HL-60 (cell line): ENCODE measurements at regions not wholly inside any gene's neighbourhood (a gene's known extent, or its start where the extent isn't known, plus 50 kb on each side); places are given as distances from the start of the nearest gene placed in this dataset.

Experiments
- DNase-seq, 2 experiments: peaks; one replicate each; pipeline ENCODE4 v3.0.0-alpha.2; 2010 to 2020; ENCODE audit warnings: low read depth in 1 of 2, low spot score in 1 of 2
- H3K27ac ChIP-seq: fragments of 250-450 bp; sonication (Bioruptor Pico); replicated peaks from 2 replicates; pipeline ENCODE4 v1.5.1; 2020; ENCODE audit warnings: mild to moderate bottlenecking, moderate library complexity
- H3K27me3 ChIP-seq: fragments of 250-450 bp; sonication (Bioruptor Pico); 2 replicates; pipeline ENCODE4 v1.5.1; 2021; ENCODE audit warnings: mild to moderate bottlenecking, moderate library complexity; ENCODE audit not compliant: insufficient read depth, poor library complexity, severe bottlenecking
- H3K4me3 ChIP-seq: replicated peaks from 2 replicates; pipeline ENCODE4 v1.5.1; 2011; ENCODE audit warnings: mild to moderate bottlenecking, control low read depth, low read length; ENCODE audit not compliant: insufficient read depth
- CTCF ChIP-seq: IDR thresholded peaks from one replicate; pipeline ENCODE4 v1.5.1; 2011; ENCODE audit warnings: low read length, control low read depth, inconsistent platforms; ENCODE audit not compliant: insufficient read depth
- GABPA ChIP-seq: IDR thresholded peaks from 2 replicates; pipeline ENCODE4 v1.6.1; 2012; ENCODE audit warnings: low read depth
- POLR2AphosphoS5 ChIP-seq: IDR thresholded peaks from 2 replicates; pipeline ENCODE4 v1.6.1; 2012; ENCODE audit warnings: low read depth
- REST ChIP-seq: IDR thresholded peaks from 2 replicates; pipeline ENCODE4 v1.6.1; 2012; ENCODE audit warnings: low read depth; ENCODE audit not compliant: insufficient replicate concordance
- SPI1 ChIP-seq: IDR thresholded peaks from 2 replicates; pipeline ENCODE4 v1.6.1; 2012; ENCODE audit warnings: low read depth, mild to moderate bottlenecking, borderline replicate concordance

GRCh38 chr15:69953816-69954215 lies 143.9 kb downstream of the TLE3 start:
- no peaks in the 10 kb centered on the region for H3K27me3 ChIP-seq
- TF ChIP-seq SPI1 (no peak), POLR2AphosphoS5 (no peak), CTCF (no peak), REST (no peak), GABPA (no peak)
- no peak overlapping the region for H3K27ac ChIP-seq
- H3K4me3 ChIP-seq = no peak overlapping the region
- no peak for DNase-seq

GRCh38 chr15:69954666-69955065 lies 143.1 kb downstream of the TLE3 start:
- no peak for DNase-seq
- TF ChIP-seq SPI1 = no peak
- no peak for TF ChIP-seq CTCF
- TF ChIP-seq POLR2AphosphoS5 = no peak
- TF ChIP-seq REST = no peak
- TF ChIP-seq GABPA = no peak
- Histone ChIP-seq H3K27ac (no peak overlapping the region), H3K27me3 (no peaks in the 10 kb centered on the region), H3K4me3 (no peak overlapping the region)

- DNase-seq = no peak
- no peak overlapping the region for H3K27ac ChIP-seq
- no peaks in the 10 kb centered on the region for H3K27me3 ChIP-seq
- TF ChIP-seq CTCF (no peak), POLR2AphosphoS5 (no peak), GABPA (no peak), SPI1 (no peak)
- no peak overlapping the region for H3K4me3 ChIP-seq
Observed at GRCh38 chr15:69955240-69955894, 142.3 kb downstream of the TLE3 start.

- Histone ChIP-seq H3K27ac (no peak overlapping the region), H3K27me3 (no peaks in the 10 kb centered on the region), H3K4me3 (no peak overlapping the region)
- peak; percentile 34 to 62 for DNase-seq
- TF ChIP-seq REST (no peak), SPI1 (no peak), GABPA (no peak), POLR2AphosphoS5 (no peak), CTCF (no peak)
Observed at GRCh38 chr15:69956417-69956816, 141.3 kb downstream of the TLE3 start.
